ENCODE measurements at regions not wholly inside any gene's neighbourhood (a gene's known extent, or its start where the extent isn't known, plus 50 kb on each side); places are given as distances from the start of the nearest gene placed in this dataset.
A peak's percentile ranks its signal among the peaks of the same experiment; 100 is the strongest.

DNA sequence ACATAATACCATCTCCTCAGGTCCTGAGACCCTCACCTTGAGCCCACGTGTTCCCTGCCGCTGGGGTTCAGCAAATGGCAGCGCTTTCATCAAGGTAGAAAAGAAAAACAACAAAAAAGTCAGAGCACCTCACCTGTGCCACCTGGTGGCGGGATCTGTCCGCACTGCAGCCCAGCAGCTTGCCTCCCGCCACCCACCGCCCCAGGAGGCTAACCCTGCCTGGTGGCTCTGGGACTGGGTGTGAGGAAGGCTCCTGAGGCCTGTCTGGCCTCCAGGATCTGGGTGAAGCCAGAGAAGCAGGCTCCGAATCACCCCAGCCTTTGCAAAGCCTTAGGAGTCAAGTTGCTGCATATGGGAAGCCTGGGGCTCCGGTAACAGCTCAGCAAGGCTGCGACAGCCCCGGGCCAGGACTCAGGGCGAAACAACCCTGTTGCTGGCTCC is 270.8 kb downstream of the BMP7 start:
- H3K36me3 ChIP-seq = no peaks in the 10 kb centered on the region
- no peak for DNase-seq
- in situ Hi-C loops (cut with MboI; ENCODE audit: low pct_ligation_motif_present in 1 of 4, low pct_unique_long_range_greater_than_20kb in 1 of 4, low sequenced_read_pairs in 3 of 4) = no loop called here
- WGBS, 2 donors (ENCODE audit: low coverage in 1 of 2) = 51% methylated on average over 12 of the region's 12 CpGs; no CpG with 5 or more reads in 1 of the 2 donors
- intact Hi-C loops (cut with DNase I; ENCODE audit: low total_unique reads) = no loop called here
- peaks cover 0 to 11% of the 10 kb centered on the region in 2 donors for H3K9me3 ChIP-seq
- no peak overlapping the region for H3K27ac ChIP-seq
- H3K27me3 ChIP-seq = no peaks in the 10 kb centered on the region
- H3K4me1 ChIP-seq = no peaks in the 10 kb centered on the region
- TF ChIP-seq, protein P1, sequence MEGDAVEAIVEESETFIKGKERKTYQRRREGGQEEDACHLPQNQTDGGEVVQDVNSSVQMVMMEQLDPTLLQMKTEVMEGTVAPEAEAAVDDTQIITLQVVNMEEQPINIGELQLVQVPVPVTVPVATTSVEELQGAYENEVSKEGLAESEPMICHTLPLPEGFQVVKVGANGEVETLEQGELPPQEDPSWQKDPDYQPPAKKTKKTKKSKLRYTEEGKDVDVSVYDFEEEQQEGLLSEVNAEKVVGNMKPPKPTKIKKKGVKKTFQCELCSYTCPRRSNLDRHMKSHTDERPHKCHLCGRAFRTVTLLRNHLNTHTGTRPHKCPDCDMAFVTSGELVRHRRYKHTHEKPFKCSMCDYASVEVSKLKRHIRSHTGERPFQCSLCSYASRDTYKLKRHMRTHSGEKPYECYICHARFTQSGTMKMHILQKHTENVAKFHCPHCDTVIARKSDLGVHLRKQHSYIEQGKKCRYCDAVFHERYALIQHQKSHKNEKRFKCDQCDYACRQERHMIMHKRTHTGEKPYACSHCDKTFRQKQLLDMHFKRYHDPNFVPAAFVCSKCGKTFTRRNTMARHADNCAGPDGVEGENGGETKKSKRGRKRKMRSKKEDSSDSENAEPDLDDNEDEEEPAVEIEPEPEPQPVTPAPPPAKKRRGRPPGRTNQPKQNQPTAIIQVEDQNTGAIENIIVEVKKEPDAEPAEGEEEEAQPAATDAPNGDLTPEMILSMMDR (IDR thresholded peaks at IDR 0.05) = peak; percentile 25 to 43 (median 38)
- TF ChIP-seq POLR2A (IDR thresholded peaks at IDR 0.05) = no peak
- H3K4me3 ChIP-seq = no peak overlapping the region

DNA sequence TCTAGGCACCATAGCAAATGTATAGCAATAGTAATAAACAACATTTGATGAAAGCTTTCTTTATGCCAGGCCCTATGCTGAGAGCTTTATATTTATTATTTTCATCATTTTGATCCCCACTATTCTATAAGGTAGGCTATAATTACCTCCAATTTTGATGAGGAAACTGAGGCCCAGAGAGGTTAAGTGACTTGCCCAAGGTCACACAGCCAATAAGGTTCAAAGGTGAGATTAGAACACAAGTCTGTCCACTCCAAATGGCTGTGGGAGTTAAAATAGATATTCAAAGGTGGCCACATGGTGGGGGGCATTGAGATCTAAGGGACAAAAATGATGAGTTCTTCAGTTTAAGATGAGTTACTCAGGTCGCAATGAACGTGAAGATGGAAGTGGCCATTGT is 269.9 kb downstream of the BMP7 start:
- H3K27me3 ChIP-seq = no peaks in the 10 kb centered on the region
- H3K27ac ChIP-seq = no peak overlapping the region
- H3K4me3 ChIP-seq = no peak overlapping the region
- no peak for DNase-seq
- intact Hi-C loops (cut with DNase I; ENCODE audit: low total_unique reads) = no loop called here
- H3K9me3 ChIP-seq = peaks cover 0 to 11% of the 10 kb centered on the region in 2 donors
- TF ChIP-seq EP300 (IDR thresholded peaks at IDR 0.05; ENCODE audit: low read depth) = no peak
- TF ChIP-seq POLR2AphosphoS5 (IDR thresholded peaks at IDR 0.05) = no peak
- TF ChIP-seq POLR2A (IDR thresholded peaks at IDR 0.05) = no peak
- TF ChIP-seq, protein P1 (IDR thresholded peaks at IDR 0.05) = no peak
- 83 to 92% methylated on average over 2 of the region's 2 CpGs for WGBS, 2 donors (ENCODE audit: low coverage in 1 of 2)
- H3K36me3 ChIP-seq = no peaks in the 10 kb centered on the region
- no peaks in the 10 kb centered on the region for H3K4me1 ChIP-seq
- in situ Hi-C loops (cut with MboI; ENCODE audit: low pct_ligation_motif_present in 1 of 4, low pct_unique_long_range_greater_than_20kb in 1 of 4, low sequenced_read_pairs in 3 of 4) = no loop called here

DNA sequence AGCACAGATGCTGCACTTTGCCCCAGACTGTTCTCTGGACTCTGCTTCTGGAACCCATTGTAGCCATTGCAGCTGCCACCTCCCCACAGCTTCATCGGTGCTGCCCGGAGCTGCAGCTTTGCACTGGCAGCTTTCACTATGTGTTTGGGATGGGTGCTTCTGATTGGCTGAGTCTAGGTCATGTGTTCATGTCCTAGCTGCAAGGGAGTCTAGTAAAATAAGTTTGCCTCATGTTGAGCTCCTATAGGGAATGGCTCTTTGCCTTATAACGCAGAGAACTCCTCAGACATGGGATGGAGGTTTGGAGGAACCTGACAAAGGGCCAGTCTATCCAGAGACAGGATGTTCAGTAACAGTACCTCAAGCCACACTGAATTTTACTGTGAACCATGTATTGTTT is 268.0 kb downstream of the BMP7 start:
- intact Hi-C loops (cut with DNase I; ENCODE audit: low total_unique reads) (no loop called here), in situ Hi-C loops (cut with MboI; ENCODE audit: low pct_ligation_motif_present in 1 of 4, low pct_unique_long_range_greater_than_20kb in 1 of 4, low sequenced_read_pairs in 3 of 4) (no loop called here)
- TF ChIP-seq EP300 (IDR thresholded peaks at IDR 0.05; ENCODE audit: low read depth) = no peak
- WGBS, 2 donors (ENCODE audit: low coverage in 1 of 2) = 87% methylated on average over 3 of the region's 3 CpGs; no CpG with 5 or more reads in 1 of the 2 donors
- Histone ChIP-seq H3K9me3 (peaks cover 0 to 11% of the 10 kb centered on the region in 2 donors), H3K4me3 (no peak overlapping the region), H3K36me3 (no peaks in the 10 kb centered on the region), H3K27ac (no peak overlapping the region), H3K4me1 (no peaks in the 10 kb centered on the region), H3K27me3 (no peaks in the 10 kb centered on the region)
- no peak for DNase-seq

DNA sequence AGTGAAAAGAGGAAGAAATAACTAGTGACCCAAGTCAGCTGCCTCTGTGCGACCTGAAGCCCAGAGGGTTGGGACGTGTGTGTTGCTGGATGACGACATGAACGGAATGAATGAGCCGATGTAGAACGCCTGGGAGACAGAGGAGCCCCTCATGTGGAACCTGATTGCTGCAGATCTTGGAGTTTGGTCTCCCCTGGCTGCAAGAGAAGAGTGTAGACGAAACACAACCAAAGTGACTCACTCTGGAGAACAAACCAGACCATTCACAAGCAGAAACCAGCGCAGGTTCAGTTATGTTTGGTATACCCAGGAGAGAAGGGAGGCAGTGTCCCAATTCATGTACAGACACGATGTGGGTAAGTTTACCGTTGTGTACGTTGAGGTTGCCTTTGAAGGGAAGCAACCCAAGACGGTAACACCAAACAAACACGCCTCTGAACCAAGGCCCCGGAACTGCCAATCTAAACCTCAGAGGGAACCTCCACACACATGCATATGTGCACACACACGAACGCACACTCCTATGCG is 265.9 kb downstream of the BMP7 start:
- TF ChIP-seq EP300 (IDR thresholded peaks at IDR 0.05; ENCODE audit: low read depth) (no peak), POLR2AphosphoS5 (IDR thresholded peaks at IDR 0.05) (no peak), POLR2A (IDR thresholded peaks at IDR 0.05) (no peak)
- TF ChIP-seq, protein P1 (IDR thresholded peaks at IDR 0.05) = no peak
- H3K9me3 ChIP-seq = peaks cover 0 to 11% of the 10 kb centered on the region in 2 donors
- DNase-seq = no peak
- H3K27me3 ChIP-seq = peaks cover 8% of the 10 kb centered on the region
- no peaks in the 10 kb centered on the region for H3K4me1 ChIP-seq
- H3K27ac ChIP-seq = no peak overlapping the region
- WGBS, 2 donors (ENCODE audit: low coverage in 1 of 2) = 80% methylated on average over 1 to 17 of the region's 17 CpGs
- no peak overlapping the region for H3K4me3 ChIP-seq
- in situ Hi-C loops (cut with MboI; ENCODE audit: low pct_ligation_motif_present in 1 of 4, low pct_unique_long_range_greater_than_20kb in 1 of 4, low sequenced_read_pairs in 3 of 4) = no loop called here
- intact Hi-C loops (cut with DNase I; ENCODE audit: low total_unique reads) = no loop called here
- no peaks in the 10 kb centered on the region for H3K36me3 ChIP-seq
